ENCODE measurements at regions not wholly inside any gene's neighbourhood (a gene's known extent, or its start where the extent isn't known, plus 50 kb on each side); places are given as distances from the start of the nearest gene placed in this dataset.
"Not testable (repeated sequence)": the region's sequence is repeated elsewhere in the genome, so short reads cannot be mapped to it uniquely, and the experiment has no call there.

- no peak overlapping the region for H3K27ac ChIP-seq (ENCODE audit: low read depth, low read length)
- no peak for DNase-seq (ENCODE audit: low read depth, low spot score)
- CTCF ChIA-PET, result no interaction called here
- H3K9me3 ChIP-seq (ENCODE audit: control insufficient read depth, insufficient read depth, low read length), result no peaks in the 10 kb centered on the region
- no peak overlapping the region for H3K4me3 ChIP-seq (ENCODE audit: low read depth, low read length)
- POLR2A ChIA-PET, result no interaction called here
- peaks cover 7% of the 10 kb centered on the region for H3K27me3 ChIP-seq (ENCODE audit: control insufficient read depth, insufficient read depth, low read length)
- no peak for TF ChIP-seq CTCF (IDR thresholded peaks at IDR 0.05; ENCODE audit: low read depth, low read length)
Measured at GRCh38 chr2:71961289-71962027, 186.2 kb downstream of the CYP26B1 start.

GRCh38 chr2:71959494-71959893 is 188.2 kb downstream of the CYP26B1 start:
- no peak for DNase-seq (ENCODE audit: low read depth, low spot score)
- Histone ChIP-seq H3K9me3 (ENCODE audit: control insufficient read depth, insufficient read depth, low read length) (no peaks in the 10 kb centered on the region), H3K27ac (ENCODE audit: low read depth, low read length) (no peak overlapping the region), H3K27me3 (ENCODE audit: control insufficient read depth, insufficient read depth, low read length) (peaks cover 6% of the 10 kb centered on the region), H3K4me3 (ENCODE audit: low read depth, low read length) (no peak overlapping the region)
- POLR2A ChIA-PET, result no interaction called here
- CTCF ChIA-PET, result no interaction called here
- TF ChIP-seq CTCF (IDR thresholded peaks at IDR 0.05; ENCODE audit: low read depth, low read length), result no peak

GRCh38 chr2:71958426-71958825 is 189.2 kb downstream of the CYP26B1 start:
- H3K27me3 ChIP-seq (ENCODE audit: control insufficient read depth, insufficient read depth, low read length); CTCF ChIA-PET; H3K9me3 ChIP-seq (ENCODE audit: control insufficient read depth, insufficient read depth, low read length); H3K27ac ChIP-seq (ENCODE audit: low read depth, low read length); DNase-seq (ENCODE audit: low read depth, low spot score); H3K4me3 ChIP-seq (ENCODE audit: low read depth, low read length); POLR2A ChIA-PET: not testable (repeated sequence)

GRCh38 chr2:71952572-71953188 is 195.0 kb downstream of the CYP26B1 start:
- Histone ChIP-seq H3K27me3 (ENCODE audit: control insufficient read depth, insufficient read depth, low read length) (peaks cover 4% of the 10 kb centered on the region), H3K27ac (ENCODE audit: low read depth, low read length) (no peak overlapping the region), H3K9me3 (ENCODE audit: control insufficient read depth, insufficient read depth, low read length) (no peaks in the 10 kb centered on the region), H3K4me3 (ENCODE audit: low read depth, low read length) (no peak overlapping the region)
- ChIA-PET POLR2A (no interaction called here), CTCF (interaction anchor here (1.5 to 2.5 kb wide), 3 partner anchors 28 to 627 kb away, joined by 3 to 12 read pairs (median 3); no protein-coding TSS in a partner anchor)
- TF ChIP-seq CTCF (IDR thresholded peaks at IDR 0.05; ENCODE audit: low read depth, low read length), result no peak
- no peak for DNase-seq (ENCODE audit: low read depth, low spot score)

GRCh38 chr2:71951718-71952404 is 195.8 kb downstream of the CYP26B1 start:
- H3K9me3 ChIP-seq (ENCODE audit: control insufficient read depth, insufficient read depth, low read length), result no peaks in the 10 kb centered on the region
- H3K4me3 ChIP-seq (ENCODE audit: low read depth, low read length), result no peak overlapping the region
- no peak for DNase-seq (ENCODE audit: low read depth, low spot score)
- ChIA-PET POLR2A (no interaction called here), CTCF (interaction anchor here (1.5 to 2.5 kb wide), 2 partner anchors 27 to 628 kb away, joined by 3 to 12 read pairs; no protein-coding TSS in a partner anchor)
- H3K27me3 ChIP-seq (ENCODE audit: control insufficient read depth, insufficient read depth, low read length), result peaks cover 4% of the 10 kb centered on the region
- TF ChIP-seq CTCF (IDR thresholded peaks at IDR 0.05; ENCODE audit: low read depth, low read length), result no peak
- no peak overlapping the region for H3K27ac ChIP-seq (ENCODE audit: low read depth, low read length)
